Upper lobe of left lung (tissue), 6 donors: ENCODE measurements at regions not wholly inside any gene's neighbourhood (a gene's known extent, or its start where the extent isn't known, plus 50 kb on each side); places are given as distances from the start of the nearest gene placed in this dataset.

Experiments used
- ATAC-seq, 2 donors: fragments of 200-7000 bp; cut with Tn5 transposase; one replicate each; pipeline ENCODE4 v1.9.1; 2022; ENCODE audit warnings: mild to moderate bottlenecking in 2 of 2, moderate library complexity in 2 of 2; ENCODE audit not compliant: low FRiP score in 2 of 2
- DNase-seq, 2 donors: peaks; one replicate each; pipeline ENCODE4 v3.0.0-alpha.2; 2019 to 2020
- H3K27ac ChIP-seq, 4 donors: fragments of 200-600 bp; sonication (generic); one replicate each; pipeline ENCODE4 v1.5.1; 2016 to 2019
- H3K27me3 ChIP-seq, 4 donors: fragments of 200-600 bp; sonication (generic); one replicate each; pipeline ENCODE4 v1.5.1; 2017 to 2019
- H3K36me3 ChIP-seq, 4 donors: fragments of 200-600 bp; sonication (generic); one replicate each; pipeline ENCODE4 v1.5.1; 2016 to 2019
- H3K4me1 ChIP-seq, 4 donors: fragments of 200-600 bp; sonication (generic); one replicate each; pipeline ENCODE4 v1.5.1; 2018 to 2019
- H3K4me3 ChIP-seq, 4 donors: fragments of 200-600 bp; sonication (generic); one replicate each; pipeline ENCODE4 v1.5.1; 2017 to 2019; ENCODE audit warnings: mild to moderate bottlenecking in 2 of 4, moderate library complexity in 1 of 4
- H3K9me3 ChIP-seq, 4 donors: fragments of 200-600 bp; sonication (generic); one replicate each; pipeline ENCODE4 v1.5.1; 2018 to 2019
- EP300 ChIP-seq, 4 donors: sonication (generic); formaldehyde crosslinking; IDR thresholded peaks; one replicate each; pipeline ENCODE4 v1.5.1; 2017; ENCODE audit warnings: antibody characterized with exemption in 4 of 4, control low read depth in 2 of 4
- POLR2A ChIP-seq, 4 donors: fragments of 450-650 bp; IDR thresholded peaks; one replicate each; pipeline ENCODE4 v1.5.1; 2016 to 2017; ENCODE audit warnings: antibody characterized with exemption in 4 of 4, mild to moderate bottlenecking in 2 of 4
- POLR2AphosphoS5 ChIP-seq, 2 donors: sonication (generic); formaldehyde crosslinking; IDR thresholded peaks; one replicate each; pipeline ENCODE4 v1.5.1; 2017; ENCODE audit warnings: antibody characterized with exemption in 2 of 2
- WGBS, 2 donors: methylation state at CpG; one replicate each; pipeline ENCODE4 v1.1.5; 2017 to 2018; 5-methylcytosine and 5-hydroxymethylcytosine counted together
- TF ChIP-seq, protein P1 (sequence below), 6 experiments: fragments of 450-650 bp in 4 of 6; fragments of 200-600 bp in 2 of 6; sonication (generic) in 2 of 6; IDR thresholded peaks; one replicate each; pipeline ENCODE4 v1.5.1; 2016 to 2019; ENCODE audit warnings: antibody characterized with exemption in 6 of 6
- donor health status: DM: no; HTN: no; CAD: no; lungs with moderate emphysema.
- donor health status: DM: no; HTN: yes; CAD: no; lungs with severe emphysema.

DNA sequence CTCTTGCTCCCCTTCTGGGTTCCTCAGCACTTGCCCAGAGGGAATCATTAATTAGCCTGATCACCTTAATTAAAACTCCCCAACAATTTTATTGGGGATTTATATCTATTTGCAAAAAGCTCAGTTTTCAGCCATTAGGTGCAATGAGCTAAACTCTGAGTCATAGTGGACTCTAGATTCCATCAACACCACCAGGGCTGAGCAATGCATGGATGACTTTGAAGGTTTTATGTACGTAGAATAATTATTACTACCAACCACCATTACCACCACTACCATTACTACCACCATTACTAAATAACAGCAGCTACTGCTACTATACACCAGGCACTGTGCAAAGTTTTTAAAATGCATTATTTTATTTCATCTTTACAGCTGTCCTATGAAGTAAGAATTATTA is 81.2 kb downstream of the ZNF621 start:
- Histone ChIP-seq H3K27me3 (no peaks in the 10 kb centered on the region), H3K36me3 (no peaks in the 10 kb centered on the region), H3K4me1 (no peaks in the 10 kb centered on the region), H3K27ac (no peak overlapping the region), H3K4me3 (no peak overlapping the region), H3K9me3 (no peaks in the 10 kb centered on the region)
- no peak for TF ChIP-seq POLR2A (IDR thresholded peaks at IDR 0.05)
- TF ChIP-seq, protein P1, sequence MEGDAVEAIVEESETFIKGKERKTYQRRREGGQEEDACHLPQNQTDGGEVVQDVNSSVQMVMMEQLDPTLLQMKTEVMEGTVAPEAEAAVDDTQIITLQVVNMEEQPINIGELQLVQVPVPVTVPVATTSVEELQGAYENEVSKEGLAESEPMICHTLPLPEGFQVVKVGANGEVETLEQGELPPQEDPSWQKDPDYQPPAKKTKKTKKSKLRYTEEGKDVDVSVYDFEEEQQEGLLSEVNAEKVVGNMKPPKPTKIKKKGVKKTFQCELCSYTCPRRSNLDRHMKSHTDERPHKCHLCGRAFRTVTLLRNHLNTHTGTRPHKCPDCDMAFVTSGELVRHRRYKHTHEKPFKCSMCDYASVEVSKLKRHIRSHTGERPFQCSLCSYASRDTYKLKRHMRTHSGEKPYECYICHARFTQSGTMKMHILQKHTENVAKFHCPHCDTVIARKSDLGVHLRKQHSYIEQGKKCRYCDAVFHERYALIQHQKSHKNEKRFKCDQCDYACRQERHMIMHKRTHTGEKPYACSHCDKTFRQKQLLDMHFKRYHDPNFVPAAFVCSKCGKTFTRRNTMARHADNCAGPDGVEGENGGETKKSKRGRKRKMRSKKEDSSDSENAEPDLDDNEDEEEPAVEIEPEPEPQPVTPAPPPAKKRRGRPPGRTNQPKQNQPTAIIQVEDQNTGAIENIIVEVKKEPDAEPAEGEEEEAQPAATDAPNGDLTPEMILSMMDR (IDR thresholded peaks at IDR 0.05), result no peak
- DNase-seq, result no peak
- no peak for ATAC-seq
- 83 to 91% methylated on average over 1 of the region's 1 CpG for WGBS, 2 donors

DNA sequence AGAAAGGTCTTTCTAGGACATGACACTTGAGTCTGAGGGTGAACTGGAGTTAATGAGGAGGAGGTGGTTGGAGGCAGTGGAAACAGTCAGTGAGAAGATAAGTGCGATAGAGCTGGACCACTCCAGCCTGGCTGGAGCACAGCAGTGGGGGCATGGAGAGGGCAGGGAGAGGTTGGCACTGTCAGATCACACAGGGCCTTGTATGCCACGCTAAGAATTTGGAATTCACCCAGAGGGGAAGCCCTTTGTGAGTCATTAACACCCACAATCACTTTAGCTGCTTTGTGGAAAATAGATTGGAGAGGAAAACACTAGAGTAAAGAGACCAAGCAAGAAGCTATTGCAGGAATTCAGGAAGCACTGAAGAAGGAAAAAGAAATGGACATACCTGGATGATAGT is 83.3 kb downstream of the ZNF621 start:
- DNase-seq, result no peak
- WGBS, 2 donors, result 46 to 54% methylated on average over 2 of the region's 2 CpGs
- H3K27ac ChIP-seq, result no peak overlapping the region
- no peaks in the 10 kb centered on the region for H3K36me3 ChIP-seq
- TF ChIP-seq, protein P1 (IDR thresholded peaks at IDR 0.05), result no peak
- TF ChIP-seq POLR2AphosphoS5 (IDR thresholded peaks at IDR 0.05) (no peak), POLR2A (IDR thresholded peaks at IDR 0.05) (no peak), EP300 (IDR thresholded peaks at IDR 0.05) (no peak)
- no peak overlapping the region for H3K4me3 ChIP-seq
- H3K4me1 ChIP-seq, result no peaks in the 10 kb centered on the region
- no peaks in the 10 kb centered on the region for H3K9me3 ChIP-seq
- ATAC-seq, result no peak
- no peaks in the 10 kb centered on the region for H3K27me3 ChIP-seq

DNA sequence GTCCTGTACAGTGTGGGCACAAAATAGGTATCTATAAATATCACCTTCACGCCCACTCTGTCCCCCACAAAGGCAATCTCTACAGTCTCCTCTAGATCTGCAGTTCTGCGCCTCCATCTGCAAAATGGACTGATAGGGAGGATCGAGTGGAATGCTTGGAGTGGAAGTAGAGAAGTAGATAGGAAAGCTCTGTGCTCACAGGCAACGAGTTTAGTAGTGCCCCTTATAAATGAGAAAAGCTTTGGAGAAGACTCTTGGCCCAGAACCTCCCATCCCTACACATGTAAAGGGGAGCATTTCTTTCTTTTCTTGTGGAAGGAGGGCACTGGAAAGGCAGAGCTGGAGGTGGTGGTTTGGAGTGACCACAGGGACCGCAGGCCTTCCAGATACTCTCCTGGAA is 88.5 kb downstream of the ZNF621 start:
- H3K9me3 ChIP-seq, result no peaks in the 10 kb centered on the region
- DNase-seq (no peak), ATAC-seq (no peak)
- no peak overlapping the region for H3K27ac ChIP-seq
- no peak overlapping the region for H3K4me3 ChIP-seq
- TF ChIP-seq POLR2AphosphoS5 (IDR thresholded peaks at IDR 0.05) (no peak), EP300 (IDR thresholded peaks at IDR 0.05) (no peak), POLR2A (IDR thresholded peaks at IDR 0.05) (no peak)
- TF ChIP-seq, protein P1 (IDR thresholded peaks at IDR 0.05), result no peak
- 89 to 92% methylated on average over 5 of the region's 5 CpGs for WGBS, 2 donors
- peaks cover 0 to 6% (median 1%) of the 10 kb centered on the region in 4 donors for H3K27me3 ChIP-seq
- H3K4me1 ChIP-seq, result peaks cover 5 to 9% (median 6%) of the 10 kb centered on the region in 4 donors
- H3K36me3 ChIP-seq, result no peaks in the 10 kb centered on the region

DNA sequence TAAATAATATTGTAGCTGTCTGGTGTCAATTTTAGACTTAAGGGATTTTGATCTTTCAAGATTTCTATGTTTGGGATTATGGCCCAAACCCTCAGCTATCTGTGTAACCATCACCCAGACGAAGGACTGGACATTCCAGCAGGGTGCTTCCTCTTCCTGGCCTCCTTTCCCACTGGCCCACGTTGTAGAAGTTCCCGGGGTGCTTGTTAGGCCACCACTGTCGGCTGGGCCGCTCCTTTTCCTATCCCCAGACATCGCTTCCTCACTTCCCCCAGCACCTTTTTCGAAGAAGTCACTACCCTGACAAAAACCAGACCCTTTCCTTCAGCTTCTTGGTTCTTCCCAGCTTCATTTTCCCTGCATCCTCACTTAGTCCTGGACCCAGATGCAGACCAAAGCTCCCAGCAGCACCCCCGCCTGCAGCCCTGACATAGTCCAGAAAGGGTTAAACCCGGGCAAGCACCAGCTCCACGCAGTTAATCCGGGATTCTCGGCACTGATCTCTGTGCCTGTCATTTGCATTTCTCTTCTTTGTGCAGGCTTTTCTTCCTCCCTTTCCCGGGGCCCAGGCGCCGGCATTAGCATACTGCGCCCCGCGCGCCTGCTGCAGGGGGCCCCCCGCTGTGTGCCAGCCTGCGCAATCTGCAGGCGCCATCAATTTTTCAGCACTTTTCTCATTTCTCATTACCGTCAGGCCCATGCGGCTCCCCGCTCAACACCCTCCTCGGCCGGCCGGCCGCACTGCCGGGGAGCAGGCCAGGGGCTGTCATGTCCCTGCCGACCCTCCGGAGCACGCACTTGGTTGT is 90.6 kb downstream of the ZNF621 start:
- H3K4me3 ChIP-seq, result peak overlapping the region in 1 of 4 donors; percentile 1
- no peaks in the 10 kb centered on the region for H3K36me3 ChIP-seq
- H3K27ac ChIP-seq, result no peak overlapping the region
- peaks cover 0 to 6% (median 1%) of the 10 kb centered on the region in 4 donors for H3K27me3 ChIP-seq
- ATAC-seq (peak in 1 of 2 donors; percentile 41), DNase-seq (peak in 1 of 2 donors; percentile 71)
- 24 to 28% methylated on average over 33 of the region's 33 CpGs for WGBS, 2 donors
- no peaks in the 10 kb centered on the region for H3K9me3 ChIP-seq
- H3K4me1 ChIP-seq, result peaks cover 5 to 9% (median 6%) of the 10 kb centered on the region in 4 donors
- TF ChIP-seq POLR2AphosphoS5 (IDR thresholded peaks at IDR 0.05), result no peak
- TF ChIP-seq, protein P1 (IDR thresholded peaks at IDR 0.05), result no peak
- no peak for TF ChIP-seq POLR2A (IDR thresholded peaks at IDR 0.05)
- no peak for TF ChIP-seq EP300 (IDR thresholded peaks at IDR 0.05)
